ENCODE measurements at regions not wholly inside any gene's neighbourhood (a gene's known extent, or its start where the extent isn't known, plus 50 kb on each side); places are given as distances from the start of the nearest gene placed in this dataset.

DNA sequence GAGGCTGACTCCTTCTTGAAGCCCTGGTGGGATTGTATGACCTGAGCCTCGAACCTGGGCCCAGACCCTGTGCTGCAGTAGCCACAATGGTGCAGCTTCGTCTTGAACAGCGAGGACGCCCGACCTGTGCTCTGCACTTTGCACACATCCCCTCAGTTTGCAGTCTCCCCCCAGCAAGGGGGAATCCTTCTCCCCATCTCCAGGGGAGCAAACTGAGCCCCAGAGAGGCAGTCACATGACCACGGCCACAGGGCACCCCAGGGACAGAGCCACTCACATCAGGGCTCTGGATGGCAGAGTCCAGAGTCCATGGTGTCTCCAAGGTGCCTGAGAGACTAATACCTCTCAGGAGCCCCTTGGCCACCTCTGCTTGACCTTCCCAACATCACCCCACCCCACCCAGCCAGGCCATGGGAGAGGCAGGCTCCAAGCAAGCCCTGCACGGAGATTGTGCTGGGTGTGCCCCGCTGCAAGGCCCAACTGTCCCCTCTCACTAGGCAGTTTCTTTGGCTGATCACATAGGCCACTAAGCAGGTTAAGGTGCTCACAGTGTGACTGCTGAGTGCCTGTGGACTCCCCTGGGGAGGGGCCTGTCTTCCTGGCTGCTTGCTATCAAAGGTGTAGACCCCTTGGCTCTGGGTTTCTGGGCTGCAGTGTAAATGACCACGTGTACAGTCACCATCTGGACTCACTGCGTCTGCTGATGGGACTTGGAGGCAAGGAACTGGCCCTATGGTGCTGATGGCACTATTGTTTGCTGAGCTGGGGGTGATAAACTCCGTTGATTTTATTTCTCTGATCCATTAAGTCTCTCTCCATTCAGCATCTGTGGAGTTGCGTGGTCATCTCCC lies 398.1 kb downstream of the MATN1 start:
- H3K4me1 ChIP-seq (ENCODE audit: control insufficient read depth in 1 of 2, insufficient read depth in 1 of 2, low read depth in 1 of 2, low read length in 1 of 2): no peaks in the 10 kb centered on the region
- no peak overlapping the region for H3K4me3 ChIP-seq (ENCODE audit: low read depth in 1 of 2, low read length in 1 of 2)
- no peaks in the 10 kb centered on the region for H3K36me3 ChIP-seq
- no peak overlapping the region for H3K27ac ChIP-seq
- H3K27me3 ChIP-seq: no peaks in the 10 kb centered on the region
- H3K9me3 ChIP-seq: no peaks in the 10 kb centered on the region
- TF ChIP-seq, protein P1, sequence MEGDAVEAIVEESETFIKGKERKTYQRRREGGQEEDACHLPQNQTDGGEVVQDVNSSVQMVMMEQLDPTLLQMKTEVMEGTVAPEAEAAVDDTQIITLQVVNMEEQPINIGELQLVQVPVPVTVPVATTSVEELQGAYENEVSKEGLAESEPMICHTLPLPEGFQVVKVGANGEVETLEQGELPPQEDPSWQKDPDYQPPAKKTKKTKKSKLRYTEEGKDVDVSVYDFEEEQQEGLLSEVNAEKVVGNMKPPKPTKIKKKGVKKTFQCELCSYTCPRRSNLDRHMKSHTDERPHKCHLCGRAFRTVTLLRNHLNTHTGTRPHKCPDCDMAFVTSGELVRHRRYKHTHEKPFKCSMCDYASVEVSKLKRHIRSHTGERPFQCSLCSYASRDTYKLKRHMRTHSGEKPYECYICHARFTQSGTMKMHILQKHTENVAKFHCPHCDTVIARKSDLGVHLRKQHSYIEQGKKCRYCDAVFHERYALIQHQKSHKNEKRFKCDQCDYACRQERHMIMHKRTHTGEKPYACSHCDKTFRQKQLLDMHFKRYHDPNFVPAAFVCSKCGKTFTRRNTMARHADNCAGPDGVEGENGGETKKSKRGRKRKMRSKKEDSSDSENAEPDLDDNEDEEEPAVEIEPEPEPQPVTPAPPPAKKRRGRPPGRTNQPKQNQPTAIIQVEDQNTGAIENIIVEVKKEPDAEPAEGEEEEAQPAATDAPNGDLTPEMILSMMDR (IDR thresholded peaks at IDR 0.05): no peak

DNA sequence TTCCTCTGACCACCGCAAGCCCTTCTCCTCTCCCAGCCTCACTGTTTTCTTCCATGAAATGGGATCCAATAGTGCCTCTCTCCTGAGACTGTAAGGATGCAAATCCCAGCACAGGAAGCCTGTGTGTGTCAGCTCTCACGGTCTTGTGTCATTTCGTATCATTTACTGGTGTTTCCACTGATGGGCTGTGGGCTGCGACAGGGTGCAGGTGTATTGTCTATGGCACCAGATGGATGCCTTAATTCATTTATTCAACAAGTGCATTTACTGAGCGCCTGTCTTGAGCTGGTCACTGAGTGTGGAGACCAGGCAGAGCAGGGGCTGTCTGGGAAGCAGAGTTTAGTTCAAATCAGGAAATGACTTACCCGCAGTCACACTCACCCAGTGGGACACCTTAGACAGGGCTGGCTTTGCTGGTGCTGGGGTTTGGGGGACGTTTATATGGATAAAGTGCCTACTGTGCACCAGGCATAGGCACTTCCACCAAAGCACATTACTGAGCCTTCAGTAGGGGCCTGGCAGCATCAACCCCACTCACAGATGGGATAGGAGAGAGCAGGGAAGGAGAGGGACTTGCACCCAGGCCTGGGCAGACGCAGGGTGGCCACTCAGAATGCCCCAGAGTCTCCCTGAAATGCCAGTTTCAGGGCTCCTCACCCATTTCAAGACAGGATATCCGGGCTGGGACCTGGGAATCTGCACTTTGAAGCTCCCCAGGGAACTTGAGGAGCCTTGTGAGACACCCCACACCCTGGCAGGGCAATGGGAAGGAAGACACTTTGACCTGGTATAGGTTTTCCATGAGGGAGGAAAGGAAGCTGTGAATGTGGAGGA lies 398.9 kb downstream of the MATN1 start:
- H3K36me3 ChIP-seq: no peaks in the 10 kb centered on the region
- H3K4me1 ChIP-seq (ENCODE audit: control insufficient read depth in 1 of 2, insufficient read depth in 1 of 2, low read depth in 1 of 2, low read length in 1 of 2): no peaks in the 10 kb centered on the region
- H3K9me3 ChIP-seq: no peaks in the 10 kb centered on the region
- no peaks in the 10 kb centered on the region for H3K27me3 ChIP-seq
- no peak overlapping the region for H3K4me3 ChIP-seq (ENCODE audit: low read depth in 1 of 2, low read length in 1 of 2)
- TF ChIP-seq, protein P1 (IDR thresholded peaks at IDR 0.05): no peak
- H3K27ac ChIP-seq: no peak overlapping the region

DNA sequence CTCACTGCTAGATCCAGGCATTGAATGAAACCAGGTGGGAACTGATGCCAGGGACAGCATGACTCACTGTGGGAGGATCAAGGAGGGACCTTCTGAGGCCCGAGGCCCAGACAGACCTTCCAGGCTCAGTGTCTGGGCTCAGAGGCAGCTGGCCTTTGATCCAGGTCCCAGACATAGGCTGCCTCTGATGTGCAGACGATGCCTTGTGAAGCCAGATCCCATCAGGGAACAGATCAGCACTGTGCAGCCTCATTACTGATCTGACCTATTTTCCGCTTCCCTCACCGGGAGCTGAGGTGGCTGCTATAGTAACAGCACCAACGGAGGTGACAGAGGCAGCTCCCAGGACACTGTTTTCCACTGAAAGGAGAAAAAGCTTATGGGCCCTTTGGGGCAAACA lies 399.5 kb downstream of the MATN1 start:
- Histone ChIP-seq H3K4me3 (ENCODE audit: low read depth in 1 of 2, low read length in 1 of 2) (no peak overlapping the region), H3K27ac (no peak overlapping the region), H3K27me3 (no peaks in the 10 kb centered on the region), H3K36me3 (no peaks in the 10 kb centered on the region), H3K4me1 (ENCODE audit: control insufficient read depth in 1 of 2, insufficient read depth in 1 of 2, low read depth in 1 of 2, low read length in 1 of 2) (no peaks in the 10 kb centered on the region), H3K9me3 (no peaks in the 10 kb centered on the region)
- TF ChIP-seq, protein P1 (IDR thresholded peaks at IDR 0.05): no peak

DNA sequence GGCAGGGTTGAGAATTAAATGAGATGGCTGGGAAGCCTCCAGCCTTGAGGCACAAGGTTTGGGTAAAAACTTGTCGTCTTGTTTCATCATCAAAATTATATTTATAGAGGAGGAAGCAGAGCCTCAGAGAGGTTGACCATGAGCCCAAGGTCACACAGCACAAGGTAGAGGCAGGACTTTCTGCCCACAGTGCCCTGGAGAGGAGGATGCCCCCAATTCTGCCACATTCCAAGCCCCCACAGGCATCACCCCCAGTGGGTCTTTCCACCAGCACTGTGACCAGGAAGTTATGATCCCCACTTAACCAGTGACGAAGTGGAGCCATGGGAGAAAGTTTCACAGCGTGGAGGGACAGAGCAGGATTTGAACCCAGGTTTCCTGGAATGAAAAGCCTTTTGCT lies 400.0 kb downstream of the MATN1 start:
- no peaks in the 10 kb centered on the region for H3K36me3 ChIP-seq
- peaks cover 2% of the 10 kb centered on the region for H3K27me3 ChIP-seq
- H3K4me3 ChIP-seq (ENCODE audit: low read depth in 1 of 2, low read length in 1 of 2): no peak overlapping the region
- TF ChIP-seq, protein P1 (IDR thresholded peaks at IDR 0.05): no peak
- H3K27ac ChIP-seq: no peak overlapping the region
- no peaks in the 10 kb centered on the region for H3K4me1 ChIP-seq (ENCODE audit: control insufficient read depth in 1 of 2, insufficient read depth in 1 of 2, low read depth in 1 of 2, low read length in 1 of 2)
- no peaks in the 10 kb centered on the region for H3K9me3 ChIP-seq

DNA sequence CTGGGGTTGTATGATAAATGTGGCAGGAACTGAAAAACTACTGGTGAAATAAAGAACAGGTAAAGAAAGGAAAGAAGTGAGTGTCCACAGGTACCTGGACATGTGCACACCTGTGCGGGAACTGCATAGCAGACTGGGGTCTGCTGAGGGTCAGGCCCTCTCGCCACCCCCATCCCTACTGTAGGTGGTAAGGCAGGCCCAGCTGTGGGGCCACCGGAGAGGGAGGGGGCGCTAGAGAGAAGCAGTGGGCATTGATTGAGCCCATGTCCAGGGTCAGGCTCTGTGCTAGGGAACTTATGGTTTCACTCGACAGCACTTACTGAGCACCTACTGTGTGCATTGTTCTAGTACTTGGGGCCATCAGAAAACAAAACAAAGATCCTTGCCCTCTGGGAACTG lies 400.5 kb downstream of the MATN1 start:
- peaks cover 7% of the 10 kb centered on the region for H3K27me3 ChIP-seq
- no peaks in the 10 kb centered on the region for H3K4me1 ChIP-seq (ENCODE audit: control insufficient read depth in 1 of 2, insufficient read depth in 1 of 2, low read depth in 1 of 2, low read length in 1 of 2)
- no peaks in the 10 kb centered on the region for H3K9me3 ChIP-seq
- H3K36me3 ChIP-seq: no peaks in the 10 kb centered on the region
- no peak overlapping the region for H3K27ac ChIP-seq
- H3K4me3 ChIP-seq (ENCODE audit: low read depth in 1 of 2, low read length in 1 of 2): no peak overlapping the region
- TF ChIP-seq, protein P1 (IDR thresholded peaks at IDR 0.05): no peak
